ENCODE measurements at regions not wholly inside any gene's neighbourhood (a gene's known extent, or its start where the extent isn't known, plus 50 kb on each side); places are given as distances from the start of the nearest gene placed in this dataset.

DNA sequence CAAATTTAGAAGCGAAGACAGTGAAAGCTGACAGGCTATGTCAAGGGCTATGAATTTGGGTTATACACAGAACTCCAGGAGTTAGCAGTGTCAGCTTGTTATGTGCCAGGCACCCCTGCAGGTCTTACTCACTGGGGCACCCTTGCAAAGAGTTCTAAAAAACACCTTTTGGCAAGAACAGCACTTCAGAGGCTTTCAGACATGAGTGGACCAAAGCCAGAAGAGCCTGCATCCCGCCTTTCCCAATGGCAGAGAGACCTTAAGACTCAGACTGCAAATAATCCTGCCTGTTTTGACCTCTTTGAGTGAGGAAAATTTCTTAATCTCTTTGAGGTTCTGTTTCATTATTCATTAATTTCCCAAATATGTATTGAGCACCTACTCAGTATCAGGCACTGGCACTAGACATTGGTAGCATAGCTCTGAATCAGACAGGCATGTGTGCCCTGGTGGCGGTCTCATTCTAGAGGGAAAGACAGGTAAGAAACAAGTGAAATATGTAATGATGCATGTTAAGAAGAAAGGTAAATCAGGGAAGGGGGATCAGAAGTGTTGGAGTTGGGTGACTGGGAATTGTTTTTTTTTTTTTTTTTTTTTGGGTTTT is 280.0 kb downstream of the KBTBD8 start:
- no peak for DNase-seq (ENCODE audit: extremely low read depth in 1 of 2, low read depth in 1 of 2)

DNA sequence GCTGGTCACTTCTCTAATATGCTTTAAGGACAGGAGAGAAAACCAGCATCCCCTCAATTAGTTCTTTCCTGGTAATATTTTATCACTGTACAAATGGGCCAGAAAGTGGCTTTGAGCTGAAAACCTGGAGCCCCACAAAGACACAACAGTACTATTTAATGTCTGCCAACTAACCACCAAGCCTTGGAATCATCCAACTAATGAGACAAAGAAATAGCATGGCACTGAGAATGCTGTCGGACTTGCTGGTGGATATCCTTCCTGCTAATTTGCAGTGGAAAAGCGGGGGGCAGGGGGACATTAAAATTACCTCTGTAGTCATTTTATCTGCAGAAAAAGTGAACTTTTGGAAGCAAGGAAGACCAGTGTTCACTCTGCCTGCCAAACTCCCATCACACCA is 288.5 kb downstream of the KBTBD8 start:
- no peak for DNase-seq (ENCODE audit: extremely low read depth in 1 of 2, low read depth in 1 of 2)

DNA sequence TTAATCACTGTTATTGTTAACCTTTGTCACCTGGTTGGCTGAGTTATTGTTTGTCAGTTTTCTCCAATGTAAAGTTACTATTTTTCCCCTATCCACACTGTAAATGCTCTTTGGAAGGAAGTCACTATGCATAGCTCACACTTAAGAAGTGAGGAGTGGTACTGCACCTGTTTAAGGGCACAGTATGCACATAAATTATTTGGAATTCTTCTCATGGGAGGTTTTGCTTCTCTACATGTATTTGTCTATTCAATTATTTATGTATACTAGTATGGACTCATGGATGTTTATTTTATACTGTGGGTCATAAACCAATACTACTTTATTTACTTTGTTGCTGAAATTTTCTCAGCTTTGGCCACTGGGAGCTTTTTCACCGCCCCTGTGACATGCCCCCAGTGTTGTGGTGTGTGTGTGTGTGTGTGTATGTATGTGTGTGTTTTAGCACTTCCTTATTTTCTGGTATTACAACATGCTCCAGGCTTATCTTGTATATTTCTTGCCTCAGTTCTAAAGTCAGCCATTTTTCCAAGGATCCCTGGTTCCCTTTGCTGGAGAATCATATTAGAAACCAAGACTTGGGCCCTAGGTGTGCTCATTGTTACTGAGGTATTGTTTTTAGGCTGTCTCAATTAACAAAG is 290.5 kb downstream of the KBTBD8 start:
- no peak for DNase-seq (ENCODE audit: extremely low read depth in 1 of 2, low read depth in 1 of 2)

DNA sequence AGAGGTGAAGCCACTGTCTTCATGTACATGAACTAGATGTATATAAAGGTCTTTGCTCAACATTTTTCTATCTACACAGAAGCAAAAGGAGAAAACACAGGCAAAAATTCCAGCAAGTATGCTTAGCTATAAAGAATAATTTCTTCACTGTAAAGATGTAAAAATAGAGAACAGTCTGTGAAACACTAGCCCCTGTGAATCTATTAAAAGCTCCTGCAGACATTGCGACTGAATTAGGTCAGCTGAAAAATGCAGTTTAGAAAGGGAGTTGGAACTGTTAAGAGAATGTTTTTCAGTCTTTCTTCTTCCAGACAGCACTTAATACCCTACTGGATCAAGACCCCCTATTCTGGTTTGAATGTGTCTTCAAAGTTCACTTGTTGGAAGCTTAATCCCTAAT is 291.5 kb downstream of the KBTBD8 start:
- DNase-seq (ENCODE audit: extremely low read depth in 1 of 2, low read depth in 1 of 2), result no peak

DNA sequence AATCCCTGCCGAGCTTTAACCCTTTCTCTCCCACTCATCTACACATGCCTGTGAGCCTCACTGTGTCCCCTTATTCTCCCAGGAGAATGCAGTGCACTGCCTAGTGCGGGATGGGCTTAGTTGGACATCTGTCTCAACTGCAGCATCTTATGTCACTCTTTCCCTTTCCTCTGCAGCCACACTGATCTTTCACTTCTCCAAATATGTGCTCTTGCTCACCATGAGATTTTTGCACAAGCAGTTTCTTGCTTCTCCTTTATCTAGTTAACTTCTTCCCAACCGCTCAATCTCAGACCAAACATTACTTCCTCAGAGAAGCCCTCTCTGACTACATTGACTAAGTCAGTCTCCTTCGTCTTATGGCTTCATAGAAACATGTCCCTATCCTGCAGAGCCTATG is 292.3 kb downstream of the KBTBD8 start:
- no peak for DNase-seq (ENCODE audit: extremely low read depth in 1 of 2, low read depth in 1 of 2)

DNA sequence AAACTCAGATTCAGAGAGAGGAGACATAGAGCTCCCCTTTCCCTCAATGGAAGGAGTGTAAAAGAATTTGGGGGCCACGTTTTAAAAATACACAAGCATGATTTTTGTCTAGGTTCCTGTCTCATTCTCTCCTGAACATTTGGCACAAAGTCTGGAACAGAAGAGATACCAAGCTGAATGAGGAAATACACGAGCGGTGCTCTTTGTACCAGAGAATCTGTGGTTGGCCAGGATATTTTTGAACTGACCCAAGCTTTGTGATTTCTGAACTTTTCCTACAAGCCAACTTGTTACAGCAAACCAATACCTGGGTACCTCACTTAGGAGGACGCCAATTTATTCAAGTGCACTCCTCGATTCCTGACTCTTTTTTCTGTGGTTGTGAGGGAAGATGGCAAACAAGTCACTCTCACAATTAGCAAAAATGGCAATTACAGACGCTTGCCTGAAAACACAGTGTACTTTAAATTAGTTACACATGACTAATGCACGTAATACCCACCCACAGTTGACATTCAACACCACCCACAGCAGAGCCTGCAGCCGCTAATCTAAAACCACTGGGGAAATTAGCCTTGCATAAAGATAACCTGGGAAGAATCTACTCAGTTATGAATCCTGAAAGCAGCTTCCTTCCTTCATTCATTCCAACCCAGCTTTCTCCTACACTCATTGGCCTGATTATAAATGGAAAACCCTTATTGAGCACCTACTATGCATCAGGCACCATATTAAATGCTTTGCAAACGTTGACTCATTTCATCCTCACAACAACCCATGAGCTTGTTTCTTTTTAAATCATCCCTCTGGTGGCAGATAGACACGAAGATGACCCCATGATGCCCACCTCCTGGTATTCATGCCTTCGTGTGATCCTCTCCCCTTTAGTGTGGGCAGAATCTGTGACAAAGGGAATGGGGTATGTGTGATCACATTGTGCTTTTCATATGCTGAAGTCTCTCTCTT is 293.5 kb downstream of the KBTBD8 start:
- DNase-seq (ENCODE audit: extremely low read depth in 1 of 2, low read depth in 1 of 2), result no peak

DNA sequence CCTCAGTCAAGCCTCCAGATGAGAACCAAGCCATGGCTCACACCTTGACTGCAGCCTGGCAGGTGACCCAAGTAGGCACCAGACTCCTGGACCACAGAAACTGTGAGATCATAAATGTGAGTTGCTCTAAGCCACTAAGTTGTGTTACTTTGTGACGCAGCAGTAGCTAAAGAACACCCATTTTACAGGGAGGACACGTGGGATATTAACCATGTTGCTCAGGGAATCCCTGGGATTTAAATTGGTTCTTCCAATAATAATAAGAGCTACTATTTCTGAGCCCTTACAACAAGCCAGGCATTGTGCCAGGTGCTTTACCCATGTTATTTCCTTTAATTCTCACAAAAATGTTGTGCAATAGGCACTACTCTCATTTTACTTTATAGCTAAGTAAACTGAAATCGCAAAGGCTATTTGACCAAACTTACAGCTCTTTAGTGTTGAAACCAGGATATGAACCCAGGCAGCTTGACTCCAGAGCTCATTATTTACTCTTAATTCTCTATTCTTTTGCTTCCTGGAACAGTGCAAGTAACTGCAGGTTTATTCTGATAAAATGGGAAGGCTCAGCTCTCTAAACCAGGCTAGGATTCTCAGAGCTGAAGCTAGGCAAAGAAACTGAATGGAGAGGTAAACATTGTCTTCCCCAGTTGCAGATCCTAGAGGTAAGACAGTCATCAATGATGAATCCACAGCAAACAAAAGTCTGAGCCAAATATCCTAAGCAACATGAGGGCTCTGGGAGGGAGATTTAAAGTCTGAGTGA is 294.4 kb downstream of the KBTBD8 start:
- DNase-seq (ENCODE audit: extremely low read depth in 1 of 2, low read depth in 1 of 2), result no peak

DNA sequence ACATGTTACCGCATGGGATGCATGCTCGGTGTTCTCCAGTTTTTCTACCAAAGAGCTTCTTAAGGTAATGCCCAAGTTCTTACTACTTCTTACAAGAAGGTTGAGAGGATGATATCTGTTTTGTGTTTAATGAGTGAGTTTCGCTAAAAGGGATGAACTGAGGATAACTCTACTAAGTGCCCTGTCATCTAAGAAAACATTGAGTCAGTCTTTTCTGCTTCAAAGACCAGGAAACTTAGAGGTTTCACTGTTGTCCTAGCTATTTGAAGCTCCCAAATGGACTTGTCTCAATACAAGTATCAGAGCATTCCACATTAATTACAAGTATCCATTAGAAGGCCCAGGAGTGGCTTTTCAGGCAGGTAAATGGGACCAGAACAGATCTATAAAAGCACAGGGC is 296.2 kb downstream of the KBTBD8 start:
- no peak for DNase-seq (ENCODE audit: extremely low read depth in 1 of 2, low read depth in 1 of 2)

DNA sequence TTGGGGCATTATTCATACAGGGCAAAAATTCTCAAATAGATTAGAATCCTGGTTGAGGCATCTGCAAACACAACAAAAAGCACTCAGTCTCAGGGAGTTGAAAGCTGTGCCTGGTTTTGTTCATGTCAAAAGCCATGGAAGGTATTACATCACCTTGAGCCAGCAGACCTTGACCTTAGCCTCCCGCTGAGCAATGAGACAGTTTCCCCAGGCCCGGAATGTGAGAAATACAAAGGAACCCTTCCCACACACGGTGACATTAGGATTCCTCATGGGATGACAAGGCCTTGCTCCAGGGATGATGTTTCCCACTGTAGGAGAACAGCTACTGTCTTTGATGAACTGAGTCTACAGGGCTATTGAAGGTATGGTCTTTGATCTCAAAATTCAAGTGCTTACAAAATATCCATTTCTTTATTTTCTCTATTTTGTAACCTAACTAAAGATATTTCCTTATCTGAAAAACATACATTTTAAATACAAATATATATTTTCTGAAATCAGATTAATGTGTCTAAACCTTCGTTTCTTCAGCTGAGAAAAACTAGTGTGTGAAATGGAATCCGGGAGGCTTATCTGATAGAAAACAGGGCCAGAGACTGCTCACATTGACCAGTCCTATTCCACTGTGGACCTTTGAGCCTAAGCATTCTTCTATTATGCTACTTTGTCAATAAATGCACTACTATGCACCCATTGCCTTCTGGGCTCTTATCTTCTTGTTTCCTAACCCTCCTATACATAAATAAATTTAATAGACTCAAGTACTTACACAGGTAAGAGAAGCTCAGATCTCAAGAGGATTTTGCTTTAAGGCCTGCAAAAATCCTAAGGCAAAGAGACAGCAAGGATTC is 298.2 kb downstream of the KBTBD8 start:
- DNase-seq (ENCODE audit: extremely low read depth in 1 of 2, low read depth in 1 of 2), result no peak

DNA sequence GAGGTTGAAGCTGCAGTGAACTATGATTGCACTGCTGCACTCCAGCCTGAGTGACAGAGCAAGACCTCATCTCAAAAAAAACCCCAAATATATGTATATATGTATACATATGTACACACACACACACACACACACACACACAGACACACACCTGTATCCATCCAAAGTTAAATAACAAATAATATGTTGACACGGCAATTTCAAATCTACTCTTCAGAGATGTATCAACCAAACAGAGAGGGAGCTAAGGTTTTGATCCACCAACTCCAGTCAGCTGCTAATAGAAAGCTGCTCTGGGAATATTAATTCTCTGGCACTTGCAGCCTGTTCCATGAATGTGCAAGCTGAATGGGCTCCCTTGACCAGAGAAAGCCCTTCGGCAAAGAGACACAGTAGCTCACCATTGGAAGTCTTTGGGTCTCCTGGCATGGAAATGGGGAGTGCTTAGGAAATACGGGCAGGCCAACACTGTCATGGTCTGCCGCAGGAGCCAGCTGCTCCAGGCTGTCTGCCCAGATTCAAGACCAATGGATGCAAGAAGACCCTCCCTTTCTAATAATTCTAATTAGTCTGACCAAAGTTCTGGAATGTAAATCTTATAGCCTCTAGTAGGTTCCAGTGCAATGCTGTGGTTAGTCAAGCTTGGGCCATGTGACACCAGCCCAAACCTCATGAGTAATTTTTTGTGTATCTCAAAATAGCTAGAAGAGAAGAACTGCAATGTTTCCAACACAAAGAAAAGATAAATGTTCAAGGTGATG is 299.8 kb downstream of the KBTBD8 start:
- DNase-seq (ENCODE audit: extremely low read depth in 1 of 2, low read depth in 1 of 2), result no peak

DNA sequence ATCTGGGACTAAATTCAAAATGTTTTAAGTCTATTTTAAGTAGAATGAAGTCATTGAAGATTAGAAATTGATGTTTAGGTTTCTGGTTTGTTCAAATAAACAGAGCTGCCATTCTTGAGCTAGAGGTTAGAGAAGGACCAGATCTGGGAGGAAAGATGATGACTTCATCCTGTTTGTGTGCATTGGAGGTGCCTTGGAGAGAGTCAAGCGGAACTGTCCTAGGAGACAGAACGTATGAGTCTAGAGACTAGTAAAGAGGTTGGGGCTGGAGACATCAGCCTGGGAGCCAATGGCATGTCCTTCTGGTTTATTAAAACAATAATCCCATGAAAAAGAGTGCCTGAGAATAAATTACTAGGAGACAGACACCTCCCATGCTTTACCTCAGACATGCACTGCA is 303.4 kb downstream of the KBTBD8 start:
- no peak for DNase-seq (ENCODE audit: extremely low read depth in 1 of 2, low read depth in 1 of 2)

DNA sequence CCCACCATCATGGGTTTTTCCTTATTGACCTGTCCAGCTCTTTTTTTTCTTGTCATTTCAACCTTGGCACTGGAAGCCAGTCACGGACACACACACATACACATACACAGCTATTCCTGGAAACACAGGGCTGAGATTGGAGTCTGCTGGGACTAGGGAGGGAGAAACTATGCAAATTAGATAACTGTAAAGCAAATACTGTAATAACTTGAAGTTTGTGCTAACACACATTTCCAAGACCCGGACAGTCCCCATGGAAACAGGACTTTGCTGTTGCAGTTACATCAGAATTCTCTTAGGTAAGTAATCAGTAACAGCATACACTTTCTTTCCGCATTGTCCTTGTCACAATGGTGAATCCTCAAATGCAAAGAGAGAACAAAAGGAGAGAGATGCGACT is 304.4 kb downstream of the KBTBD8 start:
- DNase-seq (ENCODE audit: extremely low read depth in 1 of 2, low read depth in 1 of 2), result no peak

DNA sequence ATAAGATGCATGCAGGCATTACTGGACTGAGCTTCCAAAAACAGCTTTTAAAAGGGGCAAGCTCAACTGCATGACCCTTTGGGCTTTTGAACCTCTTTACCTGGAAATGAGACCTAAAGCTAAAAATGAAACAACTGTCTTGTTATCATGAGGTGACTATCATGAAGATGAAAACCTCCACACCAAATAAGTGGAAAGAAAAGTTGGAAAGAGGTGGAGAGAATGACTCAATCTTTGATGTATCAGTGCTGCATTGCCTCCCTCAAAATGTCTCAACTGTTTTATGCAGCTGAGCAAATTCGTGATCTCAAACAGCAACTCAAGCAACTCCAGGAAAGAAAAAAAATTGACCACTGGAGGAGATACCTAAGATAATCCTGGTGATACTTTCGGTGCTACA is 307.1 kb downstream of the KBTBD8 start:
- DNase-seq (ENCODE audit: extremely low read depth in 1 of 2, low read depth in 1 of 2), result no peak

DNA sequence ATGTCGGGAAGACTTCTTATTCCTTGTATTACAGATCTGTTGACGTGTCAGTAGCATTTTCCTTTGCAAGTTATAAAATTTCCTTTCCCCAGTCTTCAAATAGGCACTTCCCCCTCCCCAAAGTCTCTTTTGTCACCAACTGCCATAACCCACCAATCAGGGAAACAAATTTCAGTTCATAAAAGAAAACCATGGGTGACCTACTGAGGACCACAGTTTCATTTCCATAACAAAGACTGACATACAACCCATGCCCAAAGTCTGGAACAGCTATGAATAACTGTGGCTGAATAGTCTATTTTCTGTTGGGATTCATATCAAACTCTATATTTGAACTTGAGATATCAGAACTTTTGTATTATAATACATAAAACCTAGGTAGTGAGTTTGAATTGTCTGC is 307.8 kb downstream of the KBTBD8 start:
- DNase-seq (ENCODE audit: extremely low read depth in 1 of 2, low read depth in 1 of 2), result no peak

DNA sequence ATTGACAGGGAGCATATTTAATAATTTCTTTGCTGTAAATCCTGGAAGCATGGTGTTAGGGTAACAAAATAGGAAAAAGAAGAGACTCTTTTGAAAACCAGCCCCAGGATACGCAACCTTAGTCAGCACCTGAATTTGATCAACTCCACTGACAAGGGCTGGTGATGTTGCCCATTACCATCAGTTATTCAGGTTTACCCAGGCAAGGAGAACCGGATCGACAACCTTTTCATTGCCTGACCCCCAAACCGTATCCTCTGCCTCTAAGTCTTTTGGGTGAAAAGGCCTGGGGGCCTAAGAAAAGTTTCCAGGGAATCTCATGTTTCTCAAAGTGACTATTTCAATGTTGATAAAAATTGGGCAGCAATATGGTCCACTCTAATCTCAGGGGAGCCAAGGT is 313.3 kb downstream of the KBTBD8 start:
- DNase-seq (ENCODE audit: extremely low read depth in 1 of 2, low read depth in 1 of 2), result no peak

DNA sequence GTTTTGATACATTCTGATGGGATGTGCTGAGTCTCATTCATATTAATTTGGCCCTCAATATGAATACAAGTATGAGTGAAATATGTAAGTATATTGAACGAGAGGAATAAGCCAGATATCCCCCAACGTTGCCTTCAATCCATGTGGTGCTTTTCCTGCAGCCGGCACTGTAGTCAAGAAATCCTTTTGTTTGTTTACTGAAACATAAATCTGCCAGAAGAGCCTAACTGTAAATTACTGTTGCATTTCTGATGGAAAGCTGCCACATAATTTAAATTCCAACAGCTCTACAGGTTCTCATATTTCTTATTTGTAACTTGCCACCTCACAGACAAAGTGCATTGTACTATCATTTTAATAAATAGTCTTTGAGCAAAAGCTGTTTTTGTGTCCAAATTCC is 314.0 kb downstream of the KBTBD8 start:
- DNase-seq (ENCODE audit: extremely low read depth in 1 of 2, low read depth in 1 of 2), result no peak

DNA sequence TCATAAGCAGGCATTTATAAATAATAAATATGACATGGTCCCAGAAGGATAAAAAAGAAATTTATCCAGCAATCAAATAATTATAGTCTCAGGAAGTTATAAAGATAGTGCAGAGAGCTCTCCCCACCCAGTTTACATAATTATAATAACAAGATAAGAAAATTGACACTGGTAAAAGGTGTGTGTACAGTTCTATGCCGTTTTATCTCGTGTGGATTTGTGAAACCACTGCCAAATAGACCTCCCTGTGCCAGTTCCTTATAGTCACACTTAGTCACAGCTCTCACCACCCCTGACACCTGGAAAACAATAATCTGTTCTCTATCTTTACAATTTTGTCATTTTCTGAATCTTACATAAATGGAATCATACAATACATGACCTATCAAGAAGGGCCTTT is 320.1 kb downstream of the KBTBD8 start:
- DNase-seq (ENCODE audit: extremely low read depth in 1 of 2, low read depth in 1 of 2), result no peak

DNA sequence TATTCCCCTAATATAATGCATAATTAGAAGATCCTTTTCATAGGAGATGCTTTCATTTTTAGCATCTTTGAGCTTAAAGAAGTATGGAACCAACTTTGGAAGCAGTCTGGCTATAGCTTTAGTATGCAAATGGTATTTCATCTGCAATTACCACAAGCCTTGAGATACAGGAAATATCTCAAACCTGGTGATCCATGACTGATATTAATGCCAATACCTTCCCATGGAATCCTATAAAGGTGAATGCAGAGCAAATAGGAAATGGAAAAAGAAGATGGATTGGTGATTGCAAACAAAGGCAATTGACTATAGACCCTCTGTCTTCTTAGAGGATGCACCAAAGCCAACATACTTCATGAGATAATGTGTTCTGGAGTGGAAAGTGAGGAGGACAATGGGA is 326.4 kb downstream of the KBTBD8 start:
- DNase-seq (ENCODE audit: extremely low read depth in 1 of 2, low read depth in 1 of 2), result no peak

Data from stimulated activated CD8-positive, alpha-beta memory T cell treated with anti-CD3 and anti-CD28 coated beads, Interleukin-7, amount 100 ng/mL, for 48 hours (primary cell).